Panc1 (cell line): ENCODE measurements at regions not wholly inside any gene's neighbourhood (a gene's known extent, or its start where the extent isn't known, plus 50 kb on each side); places are given as distances from the start of the nearest gene placed in this dataset.

ENCODE experiments used
- ATAC-seq: fragments of 200-7000 bp; cut with Tn5 transposase; 2 replicates; pipeline ENCODE4 v1.9.1; 2020; ENCODE audit warnings: mild to moderate bottlenecking, moderate library complexity
- BruUV-seq: library from RNA; stranded (reverse); fragments of 400-500 nt; replicated peaks from 2 replicates; lab custom pipeline; 2021; lab: Mats Ljungman, UMichigan
- CTCF ChIA-PET: fragments of 300-600 bp; sonication (Branson Sonifier 250); formaldehyde crosslinking; loops from one replicate; lab custom pipeline; 2022; ENCODE audit warnings: antibody characterized with exemption; lab: Charles Lee
- POLR2A ChIA-PET: fragments of 300-600 bp; sonication (Branson Sonifier 250); formaldehyde crosslinking; loops from one replicate; lab custom pipeline; 2022; ENCODE audit warnings: antibody characterized with exemption; lab: Charles Lee
- DNase-seq: peaks from one replicate; pipeline ENCODE4 v3.0.0-alpha.2; 2010; ENCODE audit warnings: low read depth, low spot score
- H3K27ac ChIP-seq: 2 replicates; pipeline ENCODE4 v1.5.1; 2011; ENCODE audit warnings: mild to moderate bottlenecking, low read length, inconsistent platforms
- H3K27me3 ChIP-seq: fragments of 200-500 bp; sonication (Bioruptor generic); 2 replicates; pipeline ENCODE4 v1.6.0; 2014; ENCODE audit warnings: low read length, inconsistent platforms; ENCODE audit not compliant: control insufficient read depth, insufficient read depth
- H3K36me3 ChIP-seq: fragments of 200-500 bp; sonication (Bioruptor generic); 2 replicates; pipeline ENCODE4 v1.5.1; 2014; ENCODE audit warnings: inconsistent platforms, mild to moderate bottlenecking, low read length, moderate library complexity; ENCODE audit not compliant: control insufficient read depth, insufficient read depth
- H3K4me1 ChIP-seq: 2 replicates; pipeline ENCODE4 v1.5.1; 2011; ENCODE audit warnings: inconsistent platforms, mild to moderate bottlenecking, low read length, moderate library complexity; ENCODE audit not compliant: control insufficient read depth, insufficient read depth
- H3K4me3 ChIP-seq, 2 experiments: 2 replicates each; pipeline ENCODE4 v1.5.1; 2011 to 2012; ENCODE audit warnings: low read depth in 2 of 2, low read length in 2 of 2, mild to moderate bottlenecking in 2 of 2, inconsistent platforms in 1 of 2, moderate library complexity in 1 of 2
- H3K9me3 ChIP-seq: fragments of 200-500 bp; sonication (Bioruptor generic); 2 replicates; pipeline ENCODE4 v1.5.1; 2014; ENCODE audit warnings: low read depth, mild to moderate bottlenecking, inconsistent platforms, low read length, moderate library complexity; ENCODE audit not compliant: control insufficient read depth, insufficient read depth
- CTCF ChIP-seq: fragments of 450-650 bp; IDR thresholded peaks from 2 replicates; pipeline ENCODE4 v1.5.1; 2017; ENCODE audit warnings: mild to moderate bottlenecking
- POLR2AphosphoS5 ChIP-seq: IDR thresholded peaks from 2 replicates; pipeline ENCODE4 v1.6.1; 2012; ENCODE audit warnings: mild to moderate bottlenecking, low read depth, low read length, moderate library complexity
- REST ChIP-seq, 2 experiments: IDR thresholded peaks; 2 replicates each; pipeline ENCODE4 v1.6.1; 2011 to 2012; ENCODE audit warnings: low read depth in 2 of 2, control low read depth in 1 of 2, low read length in 1 of 2, mild to moderate bottlenecking in 1 of 2, moderate library complexity in 1 of 2; ENCODE audit not compliant: insufficient read depth in 1 of 2
- SIN3A ChIP-seq: IDR thresholded peaks from 2 replicates; pipeline ENCODE4 v1.6.1; 2012; ENCODE audit warnings: low read depth, mild to moderate bottlenecking, low read length, moderate library complexity, borderline replicate concordance; ENCODE audit not compliant: insufficient read depth
- TCF7L2 ChIP-seq: IDR thresholded peaks from 2 replicates; pipeline ENCODE4 v1.6.1; 2011; ENCODE audit warnings: mild to moderate bottlenecking, low read depth, low read length, inconsistent platforms
- in situ Hi-C: cut with HindIII; loops from 2 replicates; pipeline ENCODE4 v1.10.0; 2016; ENCODE audit warnings: low sequenced_read_pairs, low pct_unique_long_range_greater_than_20kb
- intact Hi-C: fragments of 100-400 bp; cut with micrococcal nuclease; formaldehyde crosslinking; loops from one replicate; pipeline ENCODE4 v1.10.0; 2022; ENCODE audit not compliant: unreplicated experiment

- no peaks in the 10 kb centered on the region for H3K9me3 ChIP-seq
- no peaks in the 10 kb centered on the region for H3K27me3 ChIP-seq
- H3K36me3 ChIP-seq = no peaks in the 10 kb centered on the region
- POLR2A ChIA-PET = no interaction called here
- CTCF ChIA-PET = no interaction called here
- in situ Hi-C loops = no loop called here
- H3K4me3 ChIP-seq = no peak overlapping the region
- no peaks in the 10 kb centered on the region for H3K4me1 ChIP-seq
- ATAC-seq (no peak), DNase-seq (no peak)
- no peak overlapping the region for H3K27ac ChIP-seq
- intact Hi-C loops = no loop called here
- no peak for TF ChIP-seq REST (IDR thresholded peaks at IDR 0.05; ENCODE audit: insufficient read depth in 1 of 2, low read depth in 2 of 2, low read length in 1 of 2)
- TF ChIP-seq SIN3A = no peak
- TF ChIP-seq CTCF = no peak
- no peak for TF ChIP-seq TCF7L2
- no peak for TF ChIP-seq POLR2AphosphoS5
- BruUV-seq = no TSS peak
Observed at GRCh38 chr1:118504221-118504644, 319.2 kb upstream of the SPAG17 start.

- Histone ChIP-seq H3K27ac (no peak overlapping the region), H3K36me3 (no peaks in the 10 kb centered on the region), H3K4me3 (no peak overlapping the region), H3K27me3 (no peaks in the 10 kb centered on the region), H3K9me3 (no peaks in the 10 kb centered on the region), H3K4me1 (no peaks in the 10 kb centered on the region)
- POLR2A ChIA-PET = no interaction called here
- no peak for TF ChIP-seq TCF7L2
- no peak for TF ChIP-seq CTCF
- no peak for TF ChIP-seq SIN3A
- TF ChIP-seq REST (IDR thresholded peaks at IDR 0.05; ENCODE audit: insufficient read depth in 1 of 2, low read depth in 2 of 2, low read length in 1 of 2) = no peak
- TF ChIP-seq POLR2AphosphoS5 = no peak
- ATAC-seq (no peak), DNase-seq (no peak)
- no TSS peak for BruUV-seq
- intact Hi-C loops (no loop called here), in situ Hi-C loops (no loop called here)
- CTCF ChIA-PET = no interaction called here
Observed at GRCh38 chr1:118503752-118504151, 318.7 kb upstream of the SPAG17 start.
